ENCODE measurements at regions not wholly inside any gene's neighbourhood (a gene's known extent, or its start where the extent isn't known, plus 50 kb on each side); places are given as distances from the start of the nearest gene placed in this dataset.

DNA sequence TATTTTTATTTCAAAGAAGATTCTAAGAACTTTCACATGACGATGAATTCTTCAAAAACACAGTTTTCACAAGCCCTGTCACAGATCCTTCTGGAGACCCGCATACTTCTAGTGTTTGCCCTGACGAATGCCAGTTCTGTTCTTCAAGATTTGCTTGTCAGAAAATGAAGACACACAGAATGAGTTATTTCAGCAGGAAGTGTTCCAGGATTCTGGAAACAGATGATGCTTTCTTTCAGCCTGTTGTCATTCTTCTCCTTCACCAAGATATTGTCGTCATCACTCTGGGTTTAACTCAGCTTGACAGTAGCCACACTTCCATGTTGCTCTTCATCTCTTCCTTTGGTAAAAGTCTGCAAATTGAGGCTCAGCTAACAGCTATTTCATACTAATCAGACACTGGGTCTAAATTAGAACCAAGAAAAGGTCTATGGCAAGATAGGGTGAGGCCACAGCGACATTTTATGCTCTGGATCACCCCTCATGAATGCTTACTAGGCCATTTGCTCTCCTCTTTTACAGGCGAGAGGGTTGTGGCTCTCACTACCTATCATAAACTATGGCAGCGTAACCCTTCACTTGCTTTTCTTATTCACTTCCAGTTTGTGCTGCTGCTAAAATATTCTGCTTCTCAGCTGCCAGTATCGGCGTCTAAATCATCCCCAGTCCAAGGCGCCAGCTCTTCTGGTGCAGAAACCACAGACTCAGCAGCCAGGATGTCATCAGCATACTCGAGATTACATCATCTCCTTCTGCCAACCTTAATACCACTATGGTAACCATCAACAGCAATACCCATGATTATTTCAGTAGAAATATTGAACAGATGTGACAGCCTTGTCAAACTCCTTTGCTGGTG is 159.6 kb upstream of the TBCA start:
- H3K27ac ChIP-seq, result no peak overlapping the region
- TF ChIP-seq POLR2A (IDR thresholded peaks at IDR 0.05) (no peak), POLR2AphosphoS5 (IDR thresholded peaks at IDR 0.05) (no peak), EP300 (IDR thresholded peaks at IDR 0.05) (no peak)
- TF ChIP-seq, protein P1, sequence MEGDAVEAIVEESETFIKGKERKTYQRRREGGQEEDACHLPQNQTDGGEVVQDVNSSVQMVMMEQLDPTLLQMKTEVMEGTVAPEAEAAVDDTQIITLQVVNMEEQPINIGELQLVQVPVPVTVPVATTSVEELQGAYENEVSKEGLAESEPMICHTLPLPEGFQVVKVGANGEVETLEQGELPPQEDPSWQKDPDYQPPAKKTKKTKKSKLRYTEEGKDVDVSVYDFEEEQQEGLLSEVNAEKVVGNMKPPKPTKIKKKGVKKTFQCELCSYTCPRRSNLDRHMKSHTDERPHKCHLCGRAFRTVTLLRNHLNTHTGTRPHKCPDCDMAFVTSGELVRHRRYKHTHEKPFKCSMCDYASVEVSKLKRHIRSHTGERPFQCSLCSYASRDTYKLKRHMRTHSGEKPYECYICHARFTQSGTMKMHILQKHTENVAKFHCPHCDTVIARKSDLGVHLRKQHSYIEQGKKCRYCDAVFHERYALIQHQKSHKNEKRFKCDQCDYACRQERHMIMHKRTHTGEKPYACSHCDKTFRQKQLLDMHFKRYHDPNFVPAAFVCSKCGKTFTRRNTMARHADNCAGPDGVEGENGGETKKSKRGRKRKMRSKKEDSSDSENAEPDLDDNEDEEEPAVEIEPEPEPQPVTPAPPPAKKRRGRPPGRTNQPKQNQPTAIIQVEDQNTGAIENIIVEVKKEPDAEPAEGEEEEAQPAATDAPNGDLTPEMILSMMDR (IDR thresholded peaks at IDR 0.05), result no peak
- no peaks in the 10 kb centered on the region for H3K4me1 ChIP-seq
- intact Hi-C loops (cut with DNase I), result no loop called here
- no peaks in the 10 kb centered on the region for H3K9me3 ChIP-seq
- no peaks in the 10 kb centered on the region for H3K36me3 ChIP-seq
- 67 to 78% methylated on average over 11 of the region's 11 CpGs for WGBS, 2 donors
- no peaks in the 10 kb centered on the region for H3K27me3 ChIP-seq
- H3K4me3 ChIP-seq, result no peak overlapping the region
- no peak for DNase-seq

DNA sequence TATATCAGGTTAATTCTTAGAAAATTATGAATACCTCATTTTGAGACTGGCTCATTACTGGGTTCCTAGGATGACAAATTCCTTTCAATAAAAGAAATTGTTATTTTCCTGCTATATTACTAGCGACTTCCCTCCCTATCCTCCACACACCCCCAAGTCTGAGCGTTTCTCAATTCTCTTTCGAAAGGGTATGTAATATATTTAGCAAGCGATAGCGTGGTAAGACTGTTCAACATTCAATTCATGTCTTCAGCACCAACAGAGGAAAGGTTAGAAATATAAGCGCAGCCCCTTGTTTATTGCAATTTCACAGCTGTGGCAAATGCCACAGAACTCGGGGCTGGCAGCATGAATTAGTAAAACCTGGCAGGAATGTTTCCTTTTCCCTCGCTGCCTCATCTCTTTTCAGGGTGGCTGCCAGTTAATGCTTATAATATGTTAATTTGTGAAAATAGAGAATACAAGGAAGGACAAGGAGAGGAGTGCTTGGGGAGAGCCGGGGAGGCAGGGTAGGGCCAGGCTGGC is 152.7 kb upstream of the TBCA start:
- Histone ChIP-seq H3K36me3 (no peaks in the 10 kb centered on the region), H3K27ac (no peak overlapping the region), H3K27me3 (no peaks in the 10 kb centered on the region), H3K9me3 (no peaks in the 10 kb centered on the region), H3K4me3 (no peak overlapping the region), H3K4me1 (no peaks in the 10 kb centered on the region)
- 78 to 81% methylated on average over 9 of the region's 9 CpGs for WGBS, 2 donors
- no peak for TF ChIP-seq EP300 (IDR thresholded peaks at IDR 0.05)
- TF ChIP-seq, protein P1 (IDR thresholded peaks at IDR 0.05), result no peak
- intact Hi-C loops (cut with DNase I), result no loop called here
- no peak for DNase-seq

DNA sequence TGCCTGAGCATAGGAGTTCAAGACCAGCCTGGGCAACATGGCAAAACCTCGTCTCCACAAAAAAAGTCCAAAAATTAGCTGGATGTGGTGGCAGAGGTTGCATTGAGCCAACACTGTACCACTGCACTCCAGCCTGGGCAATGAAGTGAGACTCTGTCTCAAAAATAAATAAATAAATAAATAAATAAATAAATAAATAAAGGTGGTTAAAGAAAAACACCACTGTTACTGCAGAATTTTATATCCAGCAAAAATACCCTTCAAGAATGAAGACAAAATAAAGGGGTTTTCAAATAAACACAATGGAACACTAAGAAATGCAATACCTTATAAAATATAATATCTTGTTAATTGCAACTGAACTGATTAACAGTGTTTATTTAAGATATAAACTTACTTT is 150.2 kb upstream of the TBCA start:
- Histone ChIP-seq H3K4me3 (no peak overlapping the region), H3K27me3 (no peaks in the 10 kb centered on the region), H3K4me1 (no peaks in the 10 kb centered on the region), H3K9me3 (no peaks in the 10 kb centered on the region), H3K27ac (no peak overlapping the region), H3K36me3 (no peaks in the 10 kb centered on the region)
- 39 to 95% methylated on average over 1 of the region's 1 CpG for WGBS, 2 donors
- TF ChIP-seq, protein P1 (IDR thresholded peaks at IDR 0.05), result no peak
- no peak for TF ChIP-seq EP300 (IDR thresholded peaks at IDR 0.05)
- no peak for TF ChIP-seq POLR2A (IDR thresholded peaks at IDR 0.05)
- no peak for TF ChIP-seq POLR2AphosphoS5 (IDR thresholded peaks at IDR 0.05)
- no peak for DNase-seq
- intact Hi-C loops (cut with DNase I), result no loop called here

DNA sequence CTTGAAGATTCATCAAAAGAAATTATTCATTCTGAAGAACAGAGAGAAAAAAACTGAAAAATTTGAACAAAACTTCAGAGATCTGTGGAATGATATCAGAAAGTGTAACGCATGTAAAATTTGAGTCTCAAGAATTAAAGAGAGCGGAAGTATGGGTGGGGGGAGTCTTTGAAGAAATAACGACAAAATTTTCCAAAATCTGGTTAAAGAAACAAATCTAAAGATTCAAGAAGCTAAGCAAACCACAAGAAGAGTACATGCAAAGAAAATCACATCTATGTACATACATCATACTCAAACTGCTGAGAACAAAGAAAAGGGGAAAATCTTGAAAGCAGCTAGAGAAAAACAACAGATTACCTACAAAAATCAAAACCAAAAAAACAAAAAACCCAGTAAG is 149.4 kb upstream of the TBCA start:
- Histone ChIP-seq H3K36me3 (no peaks in the 10 kb centered on the region), H3K27ac (no peak overlapping the region), H3K4me1 (no peaks in the 10 kb centered on the region), H3K9me3 (no peaks in the 10 kb centered on the region), H3K4me3 (no peak overlapping the region), H3K27me3 (no peaks in the 10 kb centered on the region)
- TF ChIP-seq POLR2AphosphoS5 (IDR thresholded peaks at IDR 0.05) (no peak), EP300 (IDR thresholded peaks at IDR 0.05) (no peak), POLR2A (IDR thresholded peaks at IDR 0.05) (no peak)
- TF ChIP-seq, protein P1 (IDR thresholded peaks at IDR 0.05), result no peak
- intact Hi-C loops (cut with DNase I), result no loop called here
- DNase-seq, result no peak
- WGBS, 2 donors, result 90% methylated on average over 3 of the region's 3 CpGs

All from sigmoid colon (tissue), 6 donors.